HUES64 (cell line): ENCODE measurements at regions not wholly inside any gene's neighbourhood (a gene's known extent, or its start where the extent isn't known, plus 50 kb on each side); places are given as distances from the start of the nearest gene placed in this dataset.

Experiments used
- H3K27ac ChIP-seq: 2 replicates; pipeline ENCODE4 v1.7.0; 2013; ENCODE audit warnings: low read depth, low read length, inconsistent platforms
- H3K27me3 ChIP-seq: 2 replicates; pipeline ENCODE4 v1.6.1; 2013; ENCODE audit warnings: mild to moderate bottlenecking, low read length; ENCODE audit not compliant: insufficient read depth
- H3K36me3 ChIP-seq: 2 replicates; pipeline ENCODE4 v1.6.1; 2013; ENCODE audit warnings: mild to moderate bottlenecking, low read length; ENCODE audit not compliant: insufficient read depth
- H3K4me1 ChIP-seq: 2 replicates; pipeline ENCODE4 v1.6.1; 2013; ENCODE audit warnings: mild to moderate bottlenecking, low read length, moderate library complexity; ENCODE audit not compliant: insufficient read depth
- H3K4me3 ChIP-seq: 2 replicates; pipeline ENCODE4 v1.5.1; 2013; ENCODE audit warnings: mild to moderate bottlenecking, low read length, moderate library complexity
- H3K9ac ChIP-seq: 2 replicates; pipeline ENCODE4 v1.6.1; 2013; ENCODE audit warnings: mild to moderate bottlenecking, low read depth, low read length
- H3K9me3 ChIP-seq: 2 replicates; pipeline ENCODE4 v1.6.1; 2013; ENCODE audit warnings: low read depth, low read length; ENCODE audit not compliant: insufficient read depth
- WGBS: fragments of 150-250, 120-280 bp; methylation state at CpG from one replicate; pipeline ENCODE4 v1.1.7; 2013; ENCODE audit warnings: missing lambda C conversion rate; 5-methylcytosine and 5-hydroxymethylcytosine counted together

- 94% methylated on average over 5 of the region's 5 CpGs for WGBS
- Histone ChIP-seq H3K9me3 (no peaks in the 10 kb centered on the region), H3K4me3 (no peak overlapping the region), H3K9ac (no peak overlapping the region), H3K27me3 (no peaks in the 10 kb centered on the region), H3K27ac (no peak overlapping the region), H3K4me1 (no peaks in the 10 kb centered on the region), H3K36me3 (no peaks in the 10 kb centered on the region)
Observed at GRCh38 chr12:28023156-28023887, 50.8 kb upstream of the PTHLH start.

- no peak overlapping the region for H3K9ac ChIP-seq
- 97% methylated on average over 2 of the region's 3 CpGs for WGBS
Observed at GRCh38 chr12:28024231-28024995, 51.9 kb upstream of the PTHLH start.

GRCh38 chr12:28025821-28026505 lies 53.4 kb upstream of the PTHLH start:
- Histone ChIP-seq H3K27ac (no peak overlapping the region), H3K36me3 (no peaks in the 10 kb centered on the region), H3K9ac (no peak overlapping the region), H3K4me1 (no peaks in the 10 kb centered on the region), H3K9me3 (no peaks in the 10 kb centered on the region), H3K27me3 (no peaks in the 10 kb centered on the region), H3K4me3 (no peak overlapping the region)
- WGBS: 95% methylated on average over 11 of the region's 11 CpGs

More at GRCh38 chr12:28024231-28024995, 51.9 kb upstream of the PTHLH start:
- no peaks in the 10 kb centered on the region for H3K27me3 ChIP-seq
- H3K4me1 ChIP-seq: no peaks in the 10 kb centered on the region
- H3K36me3 ChIP-seq: no peaks in the 10 kb centered on the region
- no peaks in the 10 kb centered on the region for H3K9me3 ChIP-seq
- no peak overlapping the region for H3K27ac ChIP-seq
- H3K4me3 ChIP-seq: no peak overlapping the region

GRCh38 chr12:28026701-28027100 lies 54.2 kb upstream of the PTHLH start:
- H3K4me3 ChIP-seq: no peak overlapping the region
- no peaks in the 10 kb centered on the region for H3K4me1 ChIP-seq
- no peaks in the 10 kb centered on the region for H3K36me3 ChIP-seq
- H3K27ac ChIP-seq: no peak overlapping the region
- H3K9me3 ChIP-seq: no peaks in the 10 kb centered on the region
- 96% methylated on average over 5 of the region's 5 CpGs for WGBS
- H3K9ac ChIP-seq: no peak overlapping the region
- no peaks in the 10 kb centered on the region for H3K27me3 ChIP-seq

GRCh38 chr12:28027328-28027727 lies 54.8 kb upstream of the PTHLH start:
- no peak overlapping the region for H3K9ac ChIP-seq

DNA sequence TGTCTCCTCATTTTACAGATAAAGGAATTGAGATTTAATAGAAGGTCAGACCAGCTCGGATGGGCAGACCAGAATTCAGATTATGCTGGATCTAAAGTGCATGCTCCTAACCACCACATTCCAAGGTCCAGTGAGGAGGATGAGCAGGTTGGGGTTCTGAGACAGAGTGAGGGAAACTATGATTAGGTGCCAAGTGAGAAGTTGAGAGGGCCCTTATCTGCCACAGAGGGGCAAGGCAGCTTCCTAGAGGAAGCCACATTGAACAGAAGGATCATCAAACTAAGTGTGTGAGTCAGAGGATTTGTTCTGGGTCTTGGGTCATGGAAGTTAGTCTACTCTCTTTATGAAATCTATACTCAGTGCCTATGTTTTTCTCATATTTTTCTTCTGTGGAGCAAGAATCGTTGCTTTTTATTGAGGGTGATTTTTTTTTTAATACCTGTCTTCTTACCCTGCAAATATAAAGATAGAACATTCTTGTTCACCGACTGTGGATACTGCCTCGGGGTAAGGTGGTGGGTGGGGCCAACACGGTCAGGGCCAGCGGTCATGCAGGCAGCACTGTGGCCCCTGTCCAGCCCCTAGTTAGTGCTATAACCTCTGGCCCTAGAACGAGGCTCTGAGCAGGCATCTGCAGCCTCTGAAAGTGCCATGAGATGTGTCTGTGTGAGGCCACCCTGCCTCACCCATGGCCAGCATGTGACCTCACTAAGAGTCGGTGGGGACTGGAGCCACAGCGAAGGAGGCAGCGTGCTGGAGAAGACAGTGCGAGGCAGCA lies 55.6 kb upstream of the PTHLH start:
- Histone ChIP-seq H3K4me3 (no peak overlapping the region), H3K36me3 (no peaks in the 10 kb centered on the region), H3K27ac (no peak overlapping the region), H3K9ac (no peak overlapping the region), H3K4me1 (no peaks in the 10 kb centered on the region), H3K27me3 (no peaks in the 10 kb centered on the region), H3K9me3 (no peaks in the 10 kb centered on the region)
- 91% methylated on average over 10 of the region's 11 CpGs for WGBS

More at GRCh38 chr12:28027328-28027727, 54.8 kb upstream of the PTHLH start:
- Histone ChIP-seq H3K27ac (no peak overlapping the region), H3K36me3 (no peaks in the 10 kb centered on the region), H3K4me3 (no peak overlapping the region), H3K4me1 (no peaks in the 10 kb centered on the region), H3K9me3 (no peaks in the 10 kb centered on the region), H3K27me3 (no peaks in the 10 kb centered on the region)
- WGBS: 91% methylated on average over 5 of the region's 5 CpGs

GRCh38 chr12:28032811-28033537 lies 60.4 kb upstream of the PTHLH start:
- Histone ChIP-seq H3K4me1 (peaks cover 4% of the 10 kb centered on the region; the same call in 1 of the 2 replicates), H3K9ac (no peak overlapping the region), H3K27me3 (no peaks in the 10 kb centered on the region), H3K9me3 (no peaks in the 10 kb centered on the region), H3K36me3 (no peaks in the 10 kb centered on the region), H3K27ac (no peak overlapping the region), H3K4me3 (no peak overlapping the region)
- WGBS: 78% methylated on average over 4 of the region's 4 CpGs

DNA sequence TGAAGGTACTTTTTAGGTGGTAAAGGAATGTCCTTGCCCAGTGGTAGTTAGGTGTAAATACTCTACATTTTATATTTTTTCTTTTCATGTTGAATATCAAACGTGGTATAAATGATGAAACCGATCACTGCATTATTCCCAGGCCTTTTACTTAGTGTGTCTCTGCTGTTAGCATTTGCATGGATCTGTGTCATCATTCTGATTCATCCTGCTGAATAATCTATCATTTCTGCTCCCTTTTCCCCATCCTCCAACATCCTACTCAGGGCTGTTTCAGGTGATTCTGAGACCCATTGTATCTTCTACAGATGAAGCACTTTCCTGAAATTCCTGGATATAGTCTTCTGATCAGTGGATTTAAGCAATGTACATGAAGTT lies 61.0 kb upstream of the PTHLH start:
- Histone ChIP-seq H3K27ac (no peak overlapping the region), H3K27me3 (no peaks in the 10 kb centered on the region), H3K36me3 (no peaks in the 10 kb centered on the region), H3K4me3 (no peak overlapping the region), H3K9me3 (no peaks in the 10 kb centered on the region), H3K9ac (no peak overlapping the region), H3K4me1 (peaks cover 4% of the 10 kb centered on the region; the same call in 1 of the 2 replicates)
- WGBS: 88% methylated on average over 2 of the region's 2 CpGs

- 95% methylated on average over 1 of the region's 1 CpG for WGBS
- Histone ChIP-seq H3K4me1 (peaks cover 4% of the 10 kb centered on the region; the same call in 1 of the 2 replicates), H3K9ac (no peak overlapping the region), H3K9me3 (no peaks in the 10 kb centered on the region), H3K27me3 (no peaks in the 10 kb centered on the region), H3K36me3 (no peaks in the 10 kb centered on the region), H3K27ac (no peak overlapping the region), H3K4me3 (no peak overlapping the region)
Observed at GRCh38 chr12:28034271-28034670, 61.7 kb upstream of the PTHLH start.

GRCh38 chr12:28035500-28035899 lies 63.0 kb upstream of the PTHLH start:
- WGBS: 92% methylated on average over 1 of the region's 1 CpG
- Histone ChIP-seq H3K27ac (no peak overlapping the region), H3K4me3 (no peak overlapping the region), H3K4me1 (peaks cover 4% of the 10 kb centered on the region; the same call in 1 of the 2 replicates), H3K9me3 (no peaks in the 10 kb centered on the region), H3K27me3 (no peaks in the 10 kb centered on the region), H3K36me3 (no peaks in the 10 kb centered on the region), H3K9ac (no peak overlapping the region)
